ENCODE measurements at regions not wholly inside any gene's neighbourhood (a gene's known extent, or its start where the extent isn't known, plus 50 kb on each side); places are given as distances from the start of the nearest gene placed in this dataset.

DNA sequence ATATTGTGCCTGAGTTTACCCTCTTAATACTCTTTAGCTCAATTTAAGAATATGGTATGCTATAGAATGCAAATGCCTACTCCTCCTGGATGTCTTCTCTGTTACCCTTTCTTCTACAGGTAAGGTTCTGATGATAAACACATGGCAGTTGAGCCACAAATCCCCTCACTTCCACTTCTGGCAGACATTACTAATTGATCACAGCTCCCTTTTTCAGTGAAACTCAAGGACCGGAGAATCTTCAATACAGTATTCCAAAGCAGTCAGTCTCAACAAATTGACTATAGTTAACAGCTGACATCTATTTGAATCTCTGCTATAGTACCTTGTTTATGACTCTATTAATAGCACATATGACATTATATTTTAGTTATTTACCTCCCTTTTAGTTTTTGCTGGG, 232.1 kb upstream of the ADAMTS9 start:
- TF ChIP-seq, protein P1, sequence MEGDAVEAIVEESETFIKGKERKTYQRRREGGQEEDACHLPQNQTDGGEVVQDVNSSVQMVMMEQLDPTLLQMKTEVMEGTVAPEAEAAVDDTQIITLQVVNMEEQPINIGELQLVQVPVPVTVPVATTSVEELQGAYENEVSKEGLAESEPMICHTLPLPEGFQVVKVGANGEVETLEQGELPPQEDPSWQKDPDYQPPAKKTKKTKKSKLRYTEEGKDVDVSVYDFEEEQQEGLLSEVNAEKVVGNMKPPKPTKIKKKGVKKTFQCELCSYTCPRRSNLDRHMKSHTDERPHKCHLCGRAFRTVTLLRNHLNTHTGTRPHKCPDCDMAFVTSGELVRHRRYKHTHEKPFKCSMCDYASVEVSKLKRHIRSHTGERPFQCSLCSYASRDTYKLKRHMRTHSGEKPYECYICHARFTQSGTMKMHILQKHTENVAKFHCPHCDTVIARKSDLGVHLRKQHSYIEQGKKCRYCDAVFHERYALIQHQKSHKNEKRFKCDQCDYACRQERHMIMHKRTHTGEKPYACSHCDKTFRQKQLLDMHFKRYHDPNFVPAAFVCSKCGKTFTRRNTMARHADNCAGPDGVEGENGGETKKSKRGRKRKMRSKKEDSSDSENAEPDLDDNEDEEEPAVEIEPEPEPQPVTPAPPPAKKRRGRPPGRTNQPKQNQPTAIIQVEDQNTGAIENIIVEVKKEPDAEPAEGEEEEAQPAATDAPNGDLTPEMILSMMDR (IDR thresholded peaks at IDR 0.05): no peak
- no peak for TF ChIP-seq POLR2A (IDR thresholded peaks at IDR 0.05)

Data from thyroid gland (tissue), 4 donors.